ENCODE measurements at regions not wholly inside any gene's neighbourhood (a gene's known extent, or its start where the extent isn't known, plus 50 kb on each side); places are given as distances from the start of the nearest gene placed in this dataset.

DNA sequence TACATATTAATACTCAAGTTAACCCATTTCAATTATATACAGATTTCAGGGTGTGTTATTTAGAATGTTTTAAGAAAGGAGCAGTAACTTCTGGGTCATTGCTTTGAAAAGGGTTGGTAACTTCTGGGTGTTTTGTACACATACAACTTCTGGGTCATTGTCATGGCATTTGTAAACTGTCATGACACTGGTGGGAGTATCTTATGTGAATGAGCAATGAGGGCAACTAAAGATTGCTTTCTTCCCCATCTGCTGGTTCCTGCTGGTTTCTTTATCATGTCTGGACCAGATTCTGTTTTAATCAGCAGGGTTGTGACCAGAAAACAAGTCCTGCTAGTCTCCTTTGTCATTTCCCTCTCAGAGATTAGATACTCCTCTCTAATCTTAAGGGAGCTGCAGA lies 713.3 kb downstream of the LRFN5 start:
- TF ChIP-seq, protein P1, sequence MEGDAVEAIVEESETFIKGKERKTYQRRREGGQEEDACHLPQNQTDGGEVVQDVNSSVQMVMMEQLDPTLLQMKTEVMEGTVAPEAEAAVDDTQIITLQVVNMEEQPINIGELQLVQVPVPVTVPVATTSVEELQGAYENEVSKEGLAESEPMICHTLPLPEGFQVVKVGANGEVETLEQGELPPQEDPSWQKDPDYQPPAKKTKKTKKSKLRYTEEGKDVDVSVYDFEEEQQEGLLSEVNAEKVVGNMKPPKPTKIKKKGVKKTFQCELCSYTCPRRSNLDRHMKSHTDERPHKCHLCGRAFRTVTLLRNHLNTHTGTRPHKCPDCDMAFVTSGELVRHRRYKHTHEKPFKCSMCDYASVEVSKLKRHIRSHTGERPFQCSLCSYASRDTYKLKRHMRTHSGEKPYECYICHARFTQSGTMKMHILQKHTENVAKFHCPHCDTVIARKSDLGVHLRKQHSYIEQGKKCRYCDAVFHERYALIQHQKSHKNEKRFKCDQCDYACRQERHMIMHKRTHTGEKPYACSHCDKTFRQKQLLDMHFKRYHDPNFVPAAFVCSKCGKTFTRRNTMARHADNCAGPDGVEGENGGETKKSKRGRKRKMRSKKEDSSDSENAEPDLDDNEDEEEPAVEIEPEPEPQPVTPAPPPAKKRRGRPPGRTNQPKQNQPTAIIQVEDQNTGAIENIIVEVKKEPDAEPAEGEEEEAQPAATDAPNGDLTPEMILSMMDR (IDR thresholded peaks at IDR 0.05) = no peak
- TF ChIP-seq POLR2AphosphoS5 (IDR thresholded peaks at IDR 0.05; ENCODE audit: low read depth, low read length) = no peak
- TF ChIP-seq SIN3A (IDR thresholded peaks at IDR 0.05; ENCODE audit: borderline replicate concordance, insufficient read depth, low read depth, low read length) = no peak
- TF ChIP-seq, protein P2, sequence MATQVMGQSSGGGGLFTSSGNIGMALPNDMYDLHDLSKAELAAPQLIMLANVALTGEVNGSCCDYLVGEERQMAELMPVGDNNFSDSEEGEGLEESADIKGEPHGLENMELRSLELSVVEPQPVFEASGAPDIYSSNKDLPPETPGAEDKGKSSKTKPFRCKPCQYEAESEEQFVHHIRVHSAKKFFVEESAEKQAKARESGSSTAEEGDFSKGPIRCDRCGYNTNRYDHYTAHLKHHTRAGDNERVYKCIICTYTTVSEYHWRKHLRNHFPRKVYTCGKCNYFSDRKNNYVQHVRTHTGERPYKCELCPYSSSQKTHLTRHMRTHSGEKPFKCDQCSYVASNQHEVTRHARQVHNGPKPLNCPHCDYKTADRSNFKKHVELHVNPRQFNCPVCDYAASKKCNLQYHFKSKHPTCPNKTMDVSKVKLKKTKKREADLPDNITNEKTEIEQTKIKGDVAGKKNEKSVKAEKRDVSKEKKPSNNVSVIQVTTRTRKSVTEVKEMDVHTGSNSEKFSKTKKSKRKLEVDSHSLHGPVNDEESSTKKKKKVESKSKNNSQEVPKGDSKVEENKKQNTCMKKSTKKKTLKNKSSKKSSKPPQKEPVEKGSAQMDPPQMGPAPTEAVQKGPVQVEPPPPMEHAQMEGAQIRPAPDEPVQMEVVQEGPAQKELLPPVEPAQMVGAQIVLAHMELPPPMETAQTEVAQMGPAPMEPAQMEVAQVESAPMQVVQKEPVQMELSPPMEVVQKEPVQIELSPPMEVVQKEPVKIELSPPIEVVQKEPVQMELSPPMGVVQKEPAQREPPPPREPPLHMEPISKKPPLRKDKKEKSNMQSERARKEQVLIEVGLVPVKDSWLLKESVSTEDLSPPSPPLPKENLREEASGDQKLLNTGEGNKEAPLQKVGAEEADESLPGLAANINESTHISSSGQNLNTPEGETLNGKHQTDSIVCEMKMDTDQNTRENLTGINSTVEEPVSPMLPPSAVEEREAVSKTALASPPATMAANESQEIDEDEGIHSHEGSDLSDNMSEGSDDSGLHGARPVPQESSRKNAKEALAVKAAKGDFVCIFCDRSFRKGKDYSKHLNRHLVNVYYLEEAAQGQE (IDR thresholded peaks at IDR 0.05; ENCODE audit: insufficient read depth in 1 of 2, low read depth in 2 of 2, low read length in 1 of 2) = no peak
- TF ChIP-seq TCF7L2 (IDR thresholded peaks at IDR 0.05; ENCODE audit: low read depth, low read length) = no peak

All from Panc1 (cell line).